Ramos (cell line): ENCODE measurements at regions not wholly inside any gene's neighbourhood (a gene's known extent, or its start where the extent isn't known, plus 50 kb on each side); places are given as distances from the start of the nearest gene placed in this dataset.

Experiments
- in situ Hi-C: fragments of 300-500 bp; cut with MboI; formaldehyde crosslinking; loops from one replicate; pipeline ENCODE4 v1.14.3; 2022; ENCODE audit warnings: low sequenced_read_pairs; ENCODE audit not compliant: unreplicated experiment

DNA sequence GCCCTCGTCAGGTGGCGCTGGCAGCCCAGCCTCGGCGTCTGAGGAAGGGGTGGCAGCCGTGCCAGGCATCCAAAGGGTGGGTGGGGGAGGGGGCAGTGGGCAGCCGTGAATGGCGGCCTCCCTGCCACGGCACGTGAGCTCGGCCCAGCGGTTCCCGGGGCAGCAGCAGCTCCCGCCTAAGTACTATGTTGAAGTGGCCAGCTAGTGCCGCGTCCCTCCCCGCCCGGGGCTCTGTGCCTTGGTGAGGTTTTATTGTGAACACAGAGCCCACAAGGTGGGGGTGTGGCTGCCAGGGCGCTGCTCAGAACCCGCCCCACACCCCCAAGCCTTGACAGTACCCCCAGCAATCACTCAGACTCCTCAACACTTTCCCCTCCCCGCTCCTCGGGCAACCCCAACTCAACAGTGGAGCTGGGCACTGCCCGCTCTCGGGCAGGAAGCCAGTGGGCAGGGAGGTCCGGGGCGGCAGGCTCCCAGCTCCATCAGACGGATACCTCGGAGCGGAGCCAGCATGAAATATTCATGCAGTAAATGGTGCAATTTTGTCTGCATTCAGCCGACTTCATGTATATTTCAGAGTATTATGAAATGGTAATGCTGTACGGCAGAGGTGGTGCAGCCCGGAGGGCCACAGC is 80.4 kb downstream of the ENGASE start:
- in situ Hi-C loops, result no loop called here

DNA sequence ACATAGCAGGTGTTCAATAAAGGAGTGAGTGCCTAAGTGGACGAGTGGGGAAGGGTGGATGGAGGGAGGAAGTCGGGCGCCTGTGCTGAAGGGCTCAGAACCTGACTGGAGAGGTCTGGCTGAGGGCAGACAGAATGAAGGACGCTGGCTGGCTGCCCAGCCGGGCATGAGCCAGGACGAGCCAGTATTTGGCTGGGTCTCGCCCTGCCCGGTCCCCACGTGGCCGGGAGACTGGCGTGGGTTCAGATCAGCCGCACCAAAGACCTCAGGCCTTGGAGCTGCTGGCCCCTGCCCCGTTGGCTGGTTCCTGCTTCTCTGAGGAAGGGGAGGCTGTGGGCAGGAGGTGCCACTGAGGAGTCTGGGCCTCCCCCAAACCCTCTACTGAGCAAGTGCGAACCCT is 79.8 kb downstream of the ENGASE start:
- in situ Hi-C loops, result no loop called here

DNA sequence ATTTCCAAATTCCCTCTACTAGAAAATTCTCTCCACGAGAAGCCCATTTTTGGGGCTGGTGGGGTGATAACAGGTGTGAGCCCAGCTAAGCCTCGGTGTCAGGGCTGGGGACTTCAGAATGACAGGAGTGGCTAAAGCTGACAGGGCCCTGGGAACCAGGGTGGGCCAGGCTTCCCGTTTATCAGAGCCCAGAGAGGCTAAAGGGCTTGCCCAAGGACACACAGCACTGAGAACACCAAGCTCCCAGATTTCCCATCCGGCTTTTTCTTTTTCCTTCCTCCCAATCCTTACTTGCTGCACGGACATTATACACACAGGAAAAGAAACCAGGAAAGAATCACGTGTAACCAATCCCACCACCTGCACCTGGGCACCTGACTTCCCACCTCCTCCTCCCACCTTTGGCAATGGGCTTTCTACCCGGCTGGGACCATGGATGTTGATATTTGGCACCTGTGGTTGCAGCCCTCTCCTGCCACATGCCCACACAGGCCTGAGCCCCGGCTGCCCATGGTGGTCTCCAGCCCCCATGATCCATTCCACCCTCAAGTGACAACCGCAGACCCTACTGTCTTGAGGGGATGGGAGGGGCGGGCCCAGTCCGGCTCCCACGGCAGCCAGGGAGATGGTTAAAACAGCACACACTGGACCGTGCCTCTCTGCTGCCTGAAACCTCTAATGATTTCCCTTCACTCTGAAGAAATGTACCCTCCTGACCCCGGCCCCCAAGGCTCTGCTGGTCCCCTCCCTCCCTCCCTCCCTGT is 78.9 kb downstream of the ENGASE start:
- in situ Hi-C loops, result no loop called here

DNA sequence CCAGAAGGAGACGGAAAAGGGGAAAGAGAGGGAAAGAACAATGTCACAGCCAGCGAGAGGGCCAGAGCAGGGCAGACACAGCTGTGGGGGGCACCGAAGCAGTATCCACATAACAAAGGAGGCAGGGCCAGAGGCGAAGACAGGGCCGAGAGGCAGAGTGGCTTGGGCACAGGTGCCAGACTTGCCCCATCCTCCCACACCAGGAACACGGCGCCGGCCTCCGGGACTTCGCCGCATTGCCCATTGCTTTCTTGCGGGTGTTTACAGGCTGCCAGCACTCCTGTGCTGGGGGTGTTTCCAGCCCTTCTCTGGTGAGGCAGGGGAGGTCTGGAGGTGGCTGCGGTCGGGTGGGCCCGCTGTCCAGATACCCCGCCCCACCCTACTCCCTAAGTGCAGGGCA is 78.0 kb downstream of the ENGASE start:
- in situ Hi-C loops, result no loop called here

DNA sequence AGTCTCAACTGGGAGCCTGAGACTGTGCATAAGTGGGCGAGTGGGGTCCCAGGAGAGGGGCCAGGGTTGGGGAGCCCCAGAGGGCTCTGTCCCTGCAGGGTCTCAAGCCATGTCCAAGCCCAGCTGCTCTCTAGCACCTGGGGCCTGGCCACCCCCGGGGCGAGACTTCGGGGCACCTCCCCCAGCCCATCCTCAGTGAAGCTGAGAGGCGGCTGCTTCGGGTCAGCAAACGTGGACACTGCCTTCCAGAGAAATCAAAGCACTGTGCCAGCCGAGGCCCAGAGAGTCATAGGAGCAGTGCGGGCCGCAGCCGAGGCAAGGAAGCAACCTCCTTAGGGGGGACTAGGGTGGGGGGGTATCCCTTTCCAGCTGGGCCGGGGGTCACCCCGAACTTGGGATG is 77.5 kb downstream of the ENGASE start:
- in situ Hi-C loops, result no loop called here

DNA sequence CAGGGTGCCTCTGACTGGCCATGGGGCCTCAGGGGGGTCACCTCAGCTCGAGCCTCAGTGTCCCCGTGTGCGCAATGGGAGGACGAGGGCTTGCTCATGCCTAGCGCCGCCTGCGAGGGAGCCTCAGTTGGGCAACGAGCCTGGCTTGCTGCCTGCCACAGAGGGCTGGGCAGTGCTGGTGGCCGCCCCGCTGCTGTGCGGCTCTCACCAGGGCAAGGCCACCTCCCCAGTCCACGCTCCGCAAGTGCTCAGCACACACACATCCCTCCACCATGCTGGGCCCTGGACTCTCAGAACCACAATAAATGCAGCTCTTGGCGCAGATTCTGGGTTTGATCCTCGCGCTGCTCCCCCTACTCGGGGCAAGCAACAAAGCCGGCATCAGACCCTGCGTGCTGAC is 76.2 kb downstream of the ENGASE start:
- in situ Hi-C loops, result no loop called here

DNA sequence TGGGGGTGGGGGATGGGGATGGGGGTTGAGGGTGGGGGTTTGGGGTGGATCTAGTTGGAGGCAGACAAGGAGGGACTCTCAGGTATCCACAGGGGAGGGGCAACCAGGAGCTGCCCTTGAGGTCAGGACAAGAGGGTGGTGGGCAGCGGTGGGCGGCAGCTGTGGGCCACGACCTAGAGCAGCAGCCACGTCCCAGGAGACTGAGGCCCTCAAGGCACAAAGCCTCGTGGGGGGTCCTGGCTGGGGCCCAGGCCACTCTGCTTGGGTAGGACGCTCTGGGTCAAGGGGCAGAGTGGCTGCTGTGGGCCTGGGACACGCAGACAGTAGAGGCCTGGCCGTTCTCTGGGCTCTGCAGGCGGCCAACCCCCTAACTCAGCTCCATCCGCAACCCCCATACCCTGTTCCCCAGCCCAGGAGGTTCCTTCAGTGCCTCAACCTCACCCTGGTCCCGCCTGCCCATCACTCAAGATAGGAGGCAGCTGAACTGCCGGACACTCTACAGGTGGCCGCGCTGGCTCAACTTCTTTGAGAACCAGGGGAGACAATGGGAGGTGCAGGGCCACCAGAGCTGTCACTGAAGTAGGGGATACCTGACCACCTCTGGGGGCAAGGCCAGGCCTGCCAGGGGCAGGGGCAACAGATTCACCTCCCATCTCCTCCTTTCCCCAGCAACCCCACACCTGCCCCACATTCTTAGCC is 75.6 kb downstream of the ENGASE start:
- in situ Hi-C loops, result no loop called here

DNA sequence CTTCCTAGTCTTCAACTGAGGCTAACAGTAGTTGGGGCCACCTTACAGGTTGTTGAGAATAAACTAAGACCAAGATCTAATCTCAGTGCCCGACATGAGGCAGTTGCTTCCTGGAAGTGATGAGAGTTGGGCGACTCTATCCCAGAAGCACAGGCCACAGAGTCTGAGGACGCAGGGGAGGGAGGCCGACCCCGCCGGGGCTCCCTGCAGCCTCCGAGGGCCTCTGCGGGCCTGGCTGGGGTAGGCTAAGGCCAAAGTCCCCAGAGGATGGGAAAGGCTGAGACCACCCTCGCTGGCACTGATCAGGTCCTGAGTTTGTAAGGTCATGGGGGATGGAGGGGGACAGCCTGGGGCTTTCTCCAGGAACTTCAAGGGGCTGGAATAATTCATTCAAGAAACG is 74.0 kb downstream of the ENGASE start:
- in situ Hi-C loops, result no loop called here

DNA sequence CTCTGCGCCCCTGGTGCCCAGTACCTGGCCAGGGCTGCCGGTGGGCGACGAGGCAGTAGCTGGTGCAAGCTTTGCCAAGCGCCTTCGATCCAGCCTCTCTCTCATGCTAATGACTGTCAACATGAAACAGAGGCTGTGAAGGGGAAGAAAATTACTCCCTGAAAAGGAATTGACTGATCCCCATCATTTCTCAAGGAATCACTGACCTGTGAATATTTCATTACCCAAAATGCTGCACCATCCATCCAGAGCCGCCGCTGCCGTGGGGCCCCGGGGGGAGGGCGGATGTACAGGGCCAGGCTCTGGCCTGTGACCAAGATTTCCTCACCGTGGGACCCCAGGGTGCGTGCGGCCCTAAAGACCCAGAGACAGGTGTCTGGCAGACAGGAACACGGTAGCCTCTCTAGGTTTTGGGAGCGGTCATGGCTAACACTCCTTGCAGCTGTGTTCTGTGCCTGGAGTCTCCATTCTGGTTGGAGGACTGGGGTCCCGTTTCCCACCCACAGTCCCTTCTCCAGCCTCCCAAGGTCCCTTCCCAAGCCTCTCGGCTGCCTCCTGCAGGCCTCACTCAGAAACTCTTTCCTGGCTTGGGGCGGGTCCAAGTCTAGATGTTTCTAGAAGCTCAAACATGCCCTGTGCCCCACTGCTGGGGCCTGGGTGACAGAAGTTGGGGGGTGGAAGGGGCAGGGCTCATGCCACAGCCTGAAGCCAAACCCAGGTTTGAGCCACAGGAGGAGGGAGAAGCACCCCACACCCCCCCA is 73.3 kb downstream of the ENGASE start:
- in situ Hi-C loops, result no loop called here

DNA sequence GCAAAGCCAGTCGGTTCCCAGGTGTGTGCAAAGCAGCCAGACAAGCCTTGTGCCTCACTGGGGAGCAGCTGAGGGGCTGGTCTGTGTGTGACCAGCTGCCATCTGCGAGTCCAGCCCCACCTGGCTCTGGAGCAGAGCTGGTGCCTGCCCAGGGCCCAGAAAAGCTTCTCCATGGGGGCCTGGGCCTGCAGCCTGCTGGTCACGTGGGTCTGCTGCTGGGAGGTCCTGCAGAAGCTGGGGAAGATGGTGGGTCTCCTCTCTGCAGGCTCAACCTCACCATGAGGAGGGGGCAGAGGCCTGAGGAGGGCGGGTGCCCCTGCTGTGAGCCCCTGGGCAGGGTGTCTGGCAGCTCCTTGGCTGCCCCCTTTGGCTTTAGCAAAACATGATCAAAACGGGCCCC is 71.9 kb downstream of the ENGASE start:
- in situ Hi-C loops, result no loop called here

DNA sequence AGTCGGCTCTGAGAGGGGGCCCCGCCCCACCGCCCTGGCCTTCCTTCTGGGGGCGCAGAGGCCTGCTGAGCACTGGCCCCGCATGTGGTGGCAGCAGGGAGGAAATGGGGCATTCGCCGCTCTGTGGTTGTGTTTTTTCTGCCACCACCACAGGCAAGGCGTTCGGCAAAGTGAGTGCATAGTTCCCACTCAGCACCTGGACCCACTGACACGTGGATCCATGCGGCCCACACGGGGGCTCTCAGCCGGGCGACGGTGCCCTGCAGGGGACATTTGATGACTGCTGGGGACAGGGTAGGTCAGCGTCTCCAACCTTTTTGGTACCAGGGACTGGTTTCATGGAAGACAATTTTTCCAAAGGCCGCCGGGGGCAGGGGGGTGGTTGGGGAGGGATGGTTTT is 70.9 kb downstream of the ENGASE start:
- in situ Hi-C loops, result no loop called here

DNA sequence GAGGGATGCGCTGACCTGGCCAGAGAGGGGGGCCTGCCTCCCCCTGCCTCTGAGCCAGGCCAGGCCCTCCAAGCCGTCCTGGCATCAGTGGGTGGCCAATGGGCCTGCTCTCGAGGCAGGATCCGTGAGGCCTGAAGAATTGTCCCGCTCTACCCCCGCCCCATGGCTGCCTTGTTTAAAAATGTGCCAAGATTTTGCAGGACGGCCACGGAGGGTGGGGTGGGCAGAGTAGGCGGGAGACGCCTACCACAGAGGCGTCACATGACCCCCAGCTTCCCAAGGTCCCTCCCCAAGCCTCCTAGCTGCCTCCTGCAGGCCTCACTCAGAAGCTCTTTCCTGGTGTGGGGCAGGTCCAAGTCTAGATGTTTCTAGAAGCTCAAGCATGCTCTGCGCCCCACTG is 69.5 kb downstream of the ENGASE start:
- in situ Hi-C loops, result no loop called here

DNA sequence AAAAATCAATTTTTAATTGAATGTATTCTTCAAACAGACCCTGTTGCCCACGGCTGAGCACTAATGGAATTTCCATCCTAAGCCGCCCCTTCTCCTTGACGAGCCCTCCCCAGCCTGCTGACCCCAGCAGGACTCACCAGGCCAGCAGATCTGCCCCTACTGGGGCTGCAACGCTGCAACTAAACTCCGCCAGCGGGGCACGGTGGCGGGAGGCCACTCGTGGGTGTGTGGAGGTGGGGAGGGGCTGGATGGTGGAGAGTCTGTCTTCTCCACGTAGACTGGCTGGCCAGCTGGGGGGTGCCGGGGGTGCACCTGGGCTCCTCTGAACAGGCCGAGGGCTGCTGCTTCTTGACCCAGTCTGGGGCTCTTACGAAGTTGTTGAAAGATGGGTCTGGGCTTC is 67.8 kb downstream of the ENGASE start:
- in situ Hi-C loops, result no loop called here

DNA sequence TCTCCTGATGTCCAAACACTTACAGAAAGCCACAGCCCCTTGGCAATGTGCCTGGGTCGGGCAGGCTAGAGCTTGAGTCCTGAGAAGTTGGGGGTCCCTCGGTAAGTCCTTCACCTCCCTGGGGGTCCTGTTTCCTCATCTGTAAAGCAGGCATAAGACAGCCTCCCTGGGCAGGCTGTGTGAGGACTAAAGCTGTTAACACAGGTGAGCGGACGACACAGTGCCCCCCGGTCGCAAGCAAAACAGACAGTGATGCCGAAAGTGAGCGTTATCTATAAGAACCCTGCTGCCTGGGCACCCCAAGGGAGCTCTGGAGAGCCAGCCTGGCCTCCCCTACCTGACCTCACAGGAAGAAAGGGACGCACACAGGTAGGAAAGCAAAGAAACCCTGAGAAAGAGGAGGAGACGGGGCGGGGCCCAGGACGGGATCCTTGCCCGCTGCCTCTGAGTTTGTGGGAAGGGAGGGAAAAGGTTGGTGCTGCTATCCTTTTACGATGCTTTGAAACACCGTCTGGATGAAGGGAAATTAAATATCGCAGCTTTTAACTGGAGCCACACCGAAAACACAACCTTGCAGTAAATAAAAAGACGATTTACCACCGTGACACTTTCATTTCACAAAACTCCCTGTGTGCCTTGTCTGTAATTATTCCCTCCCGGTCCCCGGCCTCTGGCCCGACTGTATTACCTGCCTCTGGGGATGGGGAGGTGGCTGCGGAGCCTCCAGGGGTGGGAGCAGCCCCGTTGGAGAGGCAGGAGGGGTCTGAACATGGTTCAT is 67.1 kb downstream of the ENGASE start:
- in situ Hi-C loops, result no loop called here

DNA sequence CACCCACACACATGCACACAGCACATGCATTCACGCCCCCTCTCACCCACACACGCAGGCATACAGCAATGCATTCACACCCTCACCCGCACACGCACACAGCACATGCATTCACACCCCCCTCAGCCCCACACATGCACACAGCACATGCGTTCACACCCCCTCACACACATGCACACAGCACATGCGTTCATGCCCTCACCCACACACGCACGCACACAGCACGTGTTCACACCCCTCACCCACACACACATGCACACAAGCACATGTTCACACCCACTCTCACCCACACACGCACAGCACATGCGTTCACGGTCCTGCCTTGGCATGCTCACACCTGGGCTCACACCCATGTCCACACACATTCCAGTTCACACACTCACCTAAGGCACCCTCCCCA is 64.2 kb downstream of the ENGASE start:
- in situ Hi-C loops, result no loop called here

DNA sequence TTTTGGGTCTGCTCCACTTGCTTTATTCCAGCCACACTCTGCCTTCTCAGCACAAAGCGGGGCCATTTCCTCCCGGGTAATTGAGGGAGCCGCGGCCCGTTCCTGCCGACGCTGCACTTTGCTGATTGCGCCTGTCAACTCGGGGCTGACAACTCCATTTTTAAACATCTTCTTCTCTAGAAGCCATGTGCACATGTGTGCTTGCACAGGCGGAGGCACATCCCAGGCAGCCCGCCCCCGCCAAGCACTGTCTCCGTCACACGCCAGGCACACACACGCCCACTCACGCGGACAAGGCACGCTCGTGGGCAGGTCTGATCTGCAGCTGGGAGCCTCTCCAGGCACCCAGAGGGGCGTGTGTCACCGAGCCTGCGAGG is 63.2 kb downstream of the ENGASE start:
- in situ Hi-C loops, result no loop called here

DNA sequence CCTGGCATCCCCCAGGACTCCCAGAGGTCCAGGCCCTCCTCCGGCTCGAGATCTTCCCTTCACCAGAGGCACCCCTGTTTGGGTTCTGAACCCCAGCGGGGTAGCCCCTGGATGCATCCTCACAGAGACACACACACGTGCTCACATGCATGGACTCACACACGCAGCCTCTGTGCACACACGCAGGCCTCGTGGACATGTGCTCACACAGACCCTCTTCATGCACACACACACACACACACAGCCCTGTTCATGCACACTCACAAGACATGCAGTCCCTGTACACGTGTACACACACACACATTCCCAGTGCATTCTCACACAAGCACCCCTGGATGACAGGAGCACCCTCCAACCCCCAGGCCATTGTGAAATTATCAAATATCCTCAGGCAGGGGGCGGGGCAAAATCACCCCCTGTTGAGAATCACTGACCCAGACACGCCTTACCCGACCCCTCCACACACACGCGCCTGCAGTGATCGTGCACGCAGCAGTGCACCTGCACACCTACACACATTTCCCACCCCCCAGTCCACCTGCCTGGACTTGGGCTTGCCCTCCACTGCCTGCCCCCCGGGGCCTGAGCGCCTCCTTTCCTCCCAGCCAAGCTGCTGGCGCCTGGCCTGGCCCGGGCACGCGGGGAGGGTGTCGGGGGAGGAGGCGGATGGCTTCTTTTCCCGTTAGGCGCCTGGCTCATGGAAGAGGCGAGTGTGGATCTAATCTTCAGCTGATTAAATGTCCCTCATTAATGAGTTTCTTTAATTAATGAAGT is 62.6 kb downstream of the ENGASE start:
- in situ Hi-C loops, result no loop called here

DNA sequence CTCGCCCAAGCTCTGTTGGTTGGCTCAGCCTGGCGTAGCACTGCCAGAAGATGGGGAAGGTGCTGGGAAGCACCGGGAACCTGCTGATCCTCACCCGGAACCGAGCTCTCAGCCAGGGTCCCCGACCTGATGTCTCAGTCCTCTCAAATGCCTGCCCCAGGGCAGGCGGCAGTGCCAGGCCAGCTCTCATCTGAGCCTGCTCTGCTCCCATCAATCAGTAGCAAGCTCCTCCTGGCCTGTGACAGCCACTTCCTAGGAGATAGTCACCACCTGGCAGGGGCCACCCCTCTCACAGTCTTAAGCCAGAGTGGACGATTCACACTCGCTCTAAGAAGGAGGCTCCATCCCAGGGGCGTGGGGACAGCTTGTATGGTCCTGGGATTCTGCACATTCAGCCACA is 62.0 kb downstream of the ENGASE start:
- in situ Hi-C loops, result no loop called here
